EH (cell line): ENCODE measurements at regions not wholly inside any gene's neighbourhood (a gene's known extent, or its start where the extent isn't known, plus 50 kb on each side); places are given as distances from the start of the nearest gene placed in this dataset.

Experiments used
- DNase-seq: peaks from one replicate; pipeline ENCODE4 v3.0.0-alpha.2; 2015; ENCODE audit warnings: low read depth

DNA sequence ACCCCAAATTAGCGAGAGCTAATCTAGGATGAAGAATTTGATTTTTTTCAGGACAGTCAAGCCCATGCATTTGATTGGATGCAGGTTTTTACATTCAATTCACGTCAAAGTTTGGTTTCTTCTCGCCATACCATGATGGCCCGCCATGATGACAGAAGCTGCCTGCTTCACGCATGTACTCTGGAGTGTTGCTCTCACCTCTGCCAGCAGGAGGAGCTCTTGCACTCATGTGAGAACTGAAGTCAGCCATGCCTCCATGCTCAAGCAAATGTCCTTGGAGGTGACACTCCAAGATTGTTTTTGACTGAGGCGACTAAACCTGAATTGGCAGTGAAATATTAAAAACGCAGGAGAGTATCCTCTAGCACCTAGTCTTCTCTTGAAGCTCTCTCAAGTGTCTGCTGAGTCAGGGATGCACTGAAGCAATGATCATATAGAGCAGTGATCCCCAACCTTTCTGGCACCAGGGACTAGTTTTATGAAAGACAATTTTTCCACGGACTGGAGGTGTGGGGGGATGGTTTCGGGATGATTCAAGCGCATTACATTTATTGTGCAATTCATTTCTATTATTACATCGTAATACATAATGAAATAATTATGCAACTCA is 120.9 kb downstream of the SAMMSON start:
- DNase-seq: peak; percentile 55

DNA sequence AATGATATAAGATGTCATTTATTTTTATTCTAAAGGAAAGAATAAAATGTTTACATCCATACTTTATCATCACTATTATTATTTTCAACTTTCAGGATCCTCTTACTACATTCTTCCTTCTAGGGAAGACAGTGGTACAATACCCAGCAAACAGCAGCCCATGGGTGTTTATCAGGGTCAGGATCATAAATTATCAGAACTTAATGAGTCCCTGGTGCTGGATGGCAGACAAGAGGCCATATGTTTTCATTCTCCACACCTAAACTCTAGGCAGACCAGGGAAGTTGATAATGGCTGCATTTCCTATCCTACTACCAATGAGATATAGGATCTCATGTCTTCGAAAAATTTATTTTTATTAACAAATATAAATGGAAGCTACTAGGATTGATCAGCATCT is 127.7 kb downstream of the SAMMSON start:
- DNase-seq: no peak

DNA sequence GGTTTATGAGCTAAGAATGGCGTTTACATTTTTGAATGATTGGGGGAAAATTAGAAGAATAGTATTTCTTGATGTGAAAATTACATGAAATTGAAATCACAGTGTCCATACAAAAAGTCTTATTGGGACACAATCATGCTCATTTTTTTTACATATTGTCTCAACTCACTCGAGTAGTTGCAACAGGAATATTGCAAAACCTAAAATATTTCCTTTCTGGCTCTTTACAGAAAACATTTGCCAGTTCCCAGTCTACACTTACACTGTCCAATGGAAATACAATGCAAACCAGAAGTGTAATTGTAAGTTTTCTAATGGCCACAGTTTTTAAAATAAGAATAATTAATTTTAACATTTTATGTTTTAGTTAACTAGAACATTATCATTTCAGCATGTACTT is 137.8 kb downstream of the SAMMSON start:
- DNase-seq: no peak

DNA sequence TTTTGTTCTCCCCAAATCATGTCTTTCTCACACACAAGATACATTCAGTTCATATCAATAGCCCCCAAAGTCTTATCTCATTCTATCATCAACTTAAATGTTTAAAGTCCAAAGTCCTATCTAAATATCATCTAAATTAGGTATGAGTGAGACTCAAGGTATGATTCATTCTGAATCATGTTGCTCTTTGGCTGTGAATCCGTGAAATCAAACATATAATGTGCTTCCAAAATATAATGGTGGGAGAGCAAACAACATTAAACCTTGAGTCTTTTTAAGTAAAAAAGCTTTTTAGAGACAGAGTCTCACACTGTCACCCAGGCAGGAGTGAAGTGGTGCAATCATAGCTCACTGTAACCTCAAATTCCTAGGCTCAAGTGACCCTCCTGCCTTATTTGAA is 139.1 kb downstream of the SAMMSON start:
- DNase-seq: no peak
